ENCODE measurements at regions not wholly inside any gene's neighbourhood (a gene's known extent, or its start where the extent isn't known, plus 50 kb on each side); places are given as distances from the start of the nearest gene placed in this dataset.

DNA sequence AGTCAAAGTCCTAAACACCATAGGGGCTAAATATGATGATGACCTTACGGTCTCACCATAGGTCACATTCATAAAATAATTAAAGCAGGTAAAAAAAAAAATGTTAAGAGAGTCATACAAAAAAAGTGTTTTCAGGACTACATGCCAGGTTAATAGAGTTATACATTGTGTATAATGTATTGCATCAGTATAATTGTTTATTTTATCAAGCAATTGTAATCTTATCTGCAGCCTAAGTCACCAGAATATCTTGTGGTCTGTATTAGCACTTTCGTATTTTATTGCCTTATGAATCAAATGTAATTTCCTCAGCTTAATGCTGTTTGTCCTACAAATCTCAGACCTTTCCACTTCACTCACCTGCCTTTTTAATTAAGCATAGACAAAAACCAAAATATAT is 972.9 kb upstream of the PCDH20 start:
- BruUV-seq (replicated peaks): no TSS peak
- intact Hi-C loops (cut with micrococcal nuclease; ENCODE audit: unreplicated experiment) (no loop called here), in situ Hi-C loops (cut with HindIII; ENCODE audit: extremely low pct_ligation_motif_present, low pct_unique_long_range_greater_than_20kb) (no loop called here)
- H3K27ac ChIP-seq (ENCODE audit: extremely low read length, insufficient read depth, low read length): no peak overlapping the region
- TF ChIP-seq, protein P1, sequence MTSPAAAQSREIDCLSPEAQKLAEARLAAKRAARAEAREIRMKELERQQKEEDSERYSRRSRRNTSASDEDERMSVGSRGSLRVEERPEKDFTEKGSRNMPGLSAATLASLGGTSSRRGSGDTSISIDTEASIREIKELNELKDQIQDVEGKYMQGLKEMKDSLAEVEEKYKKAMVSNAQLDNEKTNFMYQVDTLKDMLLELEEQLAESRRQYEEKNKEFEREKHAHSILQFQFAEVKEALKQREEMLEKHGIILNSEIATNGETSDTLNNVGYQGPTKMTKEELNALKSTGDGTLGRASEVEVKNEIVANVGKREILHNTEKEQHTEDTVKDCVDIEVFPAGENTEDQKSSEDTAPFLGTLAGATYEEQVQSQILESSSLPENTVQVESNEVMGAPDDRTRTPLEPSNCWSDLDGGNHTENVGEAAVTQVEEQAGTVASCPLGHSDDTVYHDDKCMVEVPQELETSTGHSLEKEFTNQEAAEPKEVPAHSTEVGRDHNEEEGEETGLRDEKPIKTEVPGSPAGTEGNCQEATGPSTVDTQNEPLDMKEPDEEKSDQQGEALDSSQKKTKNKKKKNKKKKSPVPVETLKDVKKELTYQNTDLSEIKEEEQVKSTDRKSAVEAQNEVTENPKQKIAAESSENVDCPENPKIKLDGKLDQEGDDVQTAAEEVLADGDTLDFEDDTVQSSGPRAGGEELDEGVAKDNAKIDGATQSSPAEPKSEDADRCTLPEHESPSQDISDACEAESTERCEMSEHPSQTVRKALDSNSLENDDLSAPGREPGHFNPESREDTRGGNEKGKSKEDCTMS (CRISPR knock-in tag; conservative IDR thresholded peaks at IDR 0.05): no peak
- TF ChIP-seq, protein P2, sequence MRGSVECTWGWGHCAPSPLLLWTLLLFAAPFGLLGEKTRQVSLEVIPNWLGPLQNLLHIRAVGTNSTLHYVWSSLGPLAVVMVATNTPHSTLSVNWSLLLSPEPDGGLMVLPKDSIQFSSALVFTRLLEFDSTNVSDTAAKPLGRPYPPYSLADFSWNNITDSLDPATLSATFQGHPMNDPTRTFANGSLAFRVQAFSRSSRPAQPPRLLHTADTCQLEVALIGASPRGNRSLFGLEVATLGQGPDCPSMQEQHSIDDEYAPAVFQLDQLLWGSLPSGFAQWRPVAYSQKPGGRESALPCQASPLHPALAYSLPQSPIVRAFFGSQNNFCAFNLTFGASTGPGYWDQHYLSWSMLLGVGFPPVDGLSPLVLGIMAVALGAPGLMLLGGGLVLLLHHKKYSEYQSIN (CRISPR knock-in tag; IDR thresholded peaks at IDR 0.05; ENCODE audit: borderline replicate concordance): no peak
- TF ChIP-seq, protein P3, sequence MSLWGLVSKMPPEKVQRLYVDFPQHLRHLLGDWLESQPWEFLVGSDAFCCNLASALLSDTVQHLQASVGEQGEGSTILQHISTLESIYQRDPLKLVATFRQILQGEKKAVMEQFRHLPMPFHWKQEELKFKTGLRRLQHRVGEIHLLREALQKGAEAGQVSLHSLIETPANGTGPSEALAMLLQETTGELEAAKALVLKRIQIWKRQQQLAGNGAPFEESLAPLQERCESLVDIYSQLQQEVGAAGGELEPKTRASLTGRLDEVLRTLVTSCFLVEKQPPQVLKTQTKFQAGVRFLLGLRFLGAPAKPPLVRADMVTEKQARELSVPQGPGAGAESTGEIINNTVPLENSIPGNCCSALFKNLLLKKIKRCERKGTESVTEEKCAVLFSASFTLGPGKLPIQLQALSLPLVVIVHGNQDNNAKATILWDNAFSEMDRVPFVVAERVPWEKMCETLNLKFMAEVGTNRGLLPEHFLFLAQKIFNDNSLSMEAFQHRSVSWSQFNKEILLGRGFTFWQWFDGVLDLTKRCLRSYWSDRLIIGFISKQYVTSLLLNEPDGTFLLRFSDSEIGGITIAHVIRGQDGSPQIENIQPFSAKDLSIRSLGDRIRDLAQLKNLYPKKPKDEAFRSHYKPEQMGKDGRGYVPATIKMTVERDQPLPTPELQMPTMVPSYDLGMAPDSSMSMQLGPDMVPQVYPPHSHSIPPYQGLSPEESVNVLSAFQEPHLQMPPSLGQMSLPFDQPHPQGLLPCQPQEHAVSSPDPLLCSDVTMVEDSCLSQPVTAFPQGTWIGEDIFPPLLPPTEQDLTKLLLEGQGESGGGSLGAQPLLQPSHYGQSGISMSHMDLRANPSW (CRISPR knock-in tag; IDR thresholded peaks at IDR 0.05; ENCODE audit: borderline replicate concordance): no peak
- no peak for TF ChIP-seq ZNF589 (CRISPR knock-in tag; conservative IDR thresholded peaks at IDR 0.05)
- TF ChIP-seq ZNF331 (CRISPR knock-in tag; IDR thresholded peaks at IDR 0.05): no peak
- TF ChIP-seq U2AF1 (optimal IDR thresholded peaks at IDR 0.05; ENCODE audit: low read depth, low read length): no peak
- TF ChIP-seq ELF1 (CRISPR knock-in tag; IDR thresholded peaks at IDR 0.05): no peak
- TF ChIP-seq RAD51 (IDR thresholded peaks at IDR 0.05; ENCODE audit: borderline replicate concordance): no peak
- TF ChIP-seq, protein P4, sequence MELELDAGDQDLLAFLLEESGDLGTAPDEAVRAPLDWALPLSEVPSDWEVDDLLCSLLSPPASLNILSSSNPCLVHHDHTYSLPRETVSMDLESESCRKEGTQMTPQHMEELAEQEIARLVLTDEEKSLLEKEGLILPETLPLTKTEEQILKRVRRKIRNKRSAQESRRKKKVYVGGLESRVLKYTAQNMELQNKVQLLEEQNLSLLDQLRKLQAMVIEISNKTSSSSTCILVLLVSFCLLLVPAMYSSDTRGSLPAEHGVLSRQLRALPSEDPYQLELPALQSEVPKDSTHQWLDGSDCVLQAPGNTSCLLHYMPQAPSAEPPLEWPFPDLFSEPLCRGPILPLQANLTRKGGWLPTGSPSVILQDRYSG (CRISPR knock-in tag; IDR thresholded peaks at IDR 0.05): no peak
- TF ChIP-seq TOPORS (CRISPR knock-in tag; IDR thresholded peaks at IDR 0.05): no peak
- no peak for TF ChIP-seq MLLT10 (CRISPR knock-in tag; IDR thresholded peaks at IDR 0.05)
- no peak overlapping the region for H3K9ac ChIP-seq (ENCODE audit: insufficient read depth, low read depth, low read length)
- no peak overlapping the region for H2AFZ ChIP-seq (ENCODE audit: low read length)
- POLR2A ChIA-PET: no interaction called here
- CTCF ChIA-PET (ENCODE audit: low intra/inter-chr PET ratio, low total read pairs): no interaction called here
- no peaks in the 10 kb centered on the region for H3K4me1 ChIP-seq (ENCODE audit: insufficient read depth, low read length)
- H3K27me3 ChIP-seq (ENCODE audit: control insufficient read depth in 1 of 2, insufficient read depth in 2 of 2, low read length in 2 of 2): no peaks in the 10 kb centered on the region
- DNase-seq (ENCODE audit: low spot score) (no peak), FAIRE-seq (no peak), ATAC-seq (no peak)
- H3K9me3 ChIP-seq (ENCODE audit: low read length): no peaks in the 10 kb centered on the region
- H3K36me3 ChIP-seq (replicated peaks in 1 of 2; ENCODE audit: control insufficient read depth in 1 of 2, insufficient read depth in 2 of 2, low read length in 2 of 2): no peaks in the 10 kb centered on the region
- no peaks in the 10 kb centered on the region for H3K79me2 ChIP-seq (ENCODE audit: insufficient read depth, low read length)
- H4K20me1 ChIP-seq (ENCODE audit: insufficient read depth, low read length): no peaks in the 10 kb centered on the region
- H3K4me3 ChIP-seq (replicated peaks in 1 of 3; ENCODE audit: insufficient read depth in 1 of 3, low read depth in 2 of 3, low read length in 3 of 3): no peak overlapping the region
- H3K4me2 ChIP-seq (ENCODE audit: low read depth, low read length): no peak overlapping the region
- WGBS (ENCODE audit: low lambda C conversion rate): 3% methylated on average over 2 of the region's 2 CpGs
